K562 (cell line): ENCODE measurements at regions not wholly inside any gene's neighbourhood (a gene's known extent, or its start where the extent isn't known, plus 50 kb on each side); places are given as distances from the start of the nearest gene placed in this dataset.
A peak's percentile ranks its signal among the peaks of the same experiment; 100 is the strongest.

Source experiments
- ATAC-seq: fragments of 200-7000 bp; cut with Tn5 transposase; 3 replicates; pipeline ENCODE4 v1.9.1; 2020; ENCODE audit warnings: moderate library complexity
- BruUV-seq: library from RNA; stranded (reverse); fragments of 400-500 nt; replicated peaks from 2 replicates; lab custom pipeline; 2021; lab: Mats Ljungman, UMichigan
- CTCF ChIA-PET: fragments of 300-600 bp; formaldehyde crosslinking; extraction: SDS; loops from one replicate; lab custom pipeline; 2021; ENCODE audit warnings: low intra/inter-chr PET ratio; lab: Yijun Ruan, JAX
- POLR2A ChIA-PET: fragments of 300-600, 350-650 bp; sonication (Branson Sonifier 250); formaldehyde crosslinking; extraction: SDS; loops from one replicate; lab custom pipeline; 2021; ENCODE audit warnings: antibody characterized with exemption, inconsistent platforms; lab: Yijun Ruan, JAX
- DNase-seq, 4 experiments: peaks; one replicate each; pipeline versions ENCODE4 v3.0.0 to v3.0.0-alpha.2; 2011 to 2018; ENCODE audit warnings: low spot score in 3 of 4, mixed read lengths in 3 of 4; ENCODE audit errors: extremely low read depth in 1 of 4
- FAIRE-seq: peaks from 2 replicates; lab custom pipeline; 2011; peaks lifted over from hg19 to GRCh38; lab: Jason Lieb, UNC
- H2AFZ ChIP-seq: 2 replicates; pipeline ENCODE4 v1.6.0; 2011; ENCODE audit warnings: low read depth, low read length, control low read depth, inconsistent platforms
- H3K27ac ChIP-seq: fragments of 200-600 bp; 3 replicates; pipeline ENCODE4 v1.8.0; 2011; ENCODE audit warnings: low read depth, mild to moderate bottlenecking, control low read depth, inconsistent platforms, low read length, moderate library complexity, mixed read lengths; ENCODE audit errors: extremely low read depth
- H3K27me3 ChIP-seq, 2 experiments: fragments of 300-600 bp in 1 of 2; 2 replicates in 1 of 2; 3 replicates in 1 of 2; pipeline versions ENCODE4 v1.6.0 to v1.8.0; 2011; ENCODE audit warnings: inconsistent platforms in 2 of 2, low read length in 2 of 2, mild to moderate bottlenecking in 1 of 2, mixed read lengths in 1 of 2, moderate library complexity in 1 of 2; ENCODE audit not compliant: control insufficient read depth in 2 of 2, insufficient read depth in 2 of 2
- H3K36me3 ChIP-seq: fragments of 300-600 bp; 3 replicates; pipeline ENCODE4 v1.8.0; 2011; ENCODE audit warnings: mild to moderate bottlenecking, low read length, inconsistent platforms; ENCODE audit not compliant: control insufficient read depth, insufficient read depth
- H3K4me1 ChIP-seq, 2 experiments: fragments of 200-600 bp in 1 of 2; replicated peaks in 1 of 2; 2 replicates in 1 of 2; 3 replicates in 1 of 2; pipeline versions ENCODE4 v1.5.1 to v1.8.0; 2011; ENCODE audit warnings: inconsistent platforms in 2 of 2, low read length in 2 of 2, mild to moderate bottlenecking in 1 of 2, mixed read lengths in 1 of 2, moderate library complexity in 1 of 2; ENCODE audit not compliant: control insufficient read depth in 2 of 2, insufficient read depth in 2 of 2
- H3K4me2 ChIP-seq: 2 replicates; pipeline ENCODE4 v1.6.1; 2011; ENCODE audit warnings: low read length, control low read depth, inconsistent platforms, mixed read lengths; ENCODE audit not compliant: insufficient read depth
- H3K4me3 ChIP-seq: fragments of 200-600 bp; sonication (generic), shearing (Covaris generic); 2 replicates; pipeline ENCODE4 v1.5.1; 2016; ENCODE audit warnings: control low read depth, inconsistent platforms
- H3K79me2 ChIP-seq: fragments of 200-600 bp; 3 replicates; pipeline ENCODE4 v1.8.0; 2011; ENCODE audit warnings: low read length, inconsistent platforms; ENCODE audit not compliant: control insufficient read depth, insufficient read depth
- H3K9ac ChIP-seq, 2 experiments: 2 replicates each; pipeline versions ENCODE4 v1.6.0 to v1.6.1; 2011; ENCODE audit warnings: low read depth in 2 of 2, low read length in 2 of 2, control low read depth in 1 of 2, inconsistent platforms in 1 of 2, mild to moderate bottlenecking in 1 of 2, mixed read lengths in 1 of 2; ENCODE audit not compliant: insufficient read depth in 1 of 2
- H3K9me1 ChIP-seq: one replicate; pipeline ENCODE4 v1.6.0; 2011; ENCODE audit warnings: inconsistent platforms, mild to moderate bottlenecking, low read length, moderate library complexity; ENCODE audit not compliant: control insufficient read depth, insufficient read depth
- H3K9me3 ChIP-seq: replicated peaks from 2 replicates; pipeline ENCODE4 v1.5.1; 2011; ENCODE audit warnings: low read depth, low read length, inconsistent platforms; ENCODE audit not compliant: control insufficient read depth, insufficient read depth
- H4K20me1 ChIP-seq: replicated peaks from 2 replicates; pipeline ENCODE4 v1.6.1; 2011; ENCODE audit warnings: low read length, inconsistent platforms, mixed read lengths; ENCODE audit not compliant: control insufficient read depth, insufficient read depth
- HIVEP1 ChIP-seq: fragments of 250-450 bp; sonication (Bioruptor Pico); IDR thresholded peaks from 2 replicates; pipeline ENCODE4 v1.4.0; 2020; ENCODE audit warnings: mild to moderate bottlenecking
- ZNF561 ChIP-seq: fragments of 450-650 bp; formaldehyde crosslinking; conservative IDR thresholded peaks from 2 replicates; pipeline ENCODE4 v1.4.0; 2020; ENCODE audit warnings: mild to moderate bottlenecking, moderate library complexity
- WGBS: fragments of 100-300 bp; shearing (Covaris generic); methylation state at CpG from one replicate; pipeline ENCODE4 v1.1.6; 2016; ENCODE audit warnings: low coverage, mixed read lengths; ENCODE audit not compliant: insufficient coverage; ENCODE audit errors: missing lambda C conversion rate; 5-methylcytosine and 5-hydroxymethylcytosine counted together
- in situ Hi-C: fragments of 300-500 bp; cut with MboI; formaldehyde crosslinking; loops from 4 replicates; pipeline ENCODE4 v1.15.0; 2018; ENCODE audit warnings: inconsistent platforms, mixed read lengths
- intact Hi-C: fragments of 100-400 bp; cut with micrococcal nuclease; formaldehyde crosslinking; loops from 2 replicates; pipeline ENCODE4 v1.14.2; 2022
- TF ChIP-seq, protein P1 (sequence below), 2 experiments: IDR thresholded peaks in 1 of 2; conservative IDR thresholded peaks in 1 of 2; 2 replicates each; pipeline ENCODE4 v1.6.1; 2016; ENCODE audit warnings: low read depth in 2 of 2, mild to moderate bottlenecking in 1 of 2, missing compliant biosample characterization in 1 of 2, missing genetic modification characterization in 1 of 2, moderate library complexity in 1 of 2

GRCh38 chr4:41319553-41319952 is 62.8 kb downstream of the UCHL1 start:
- no peak for ATAC-seq

More at GRCh38 chr4:41319553-41319952, 62.8 kb downstream of the UCHL1 start:
- H3K79me2 ChIP-seq = no peaks in the 10 kb centered on the region
- no peaks in the 10 kb centered on the region for H3K9me3 ChIP-seq
- BruUV-seq = no TSS peak
- no peak overlapping the region for H3K4me3 ChIP-seq
- H3K4me2 ChIP-seq = no peak overlapping the region
- POLR2A ChIA-PET = no interaction called here
- no peak overlapping the region for H3K27ac ChIP-seq
- H3K36me3 ChIP-seq = no peaks in the 10 kb centered on the region
- no peak for DNase-seq
- H3K9ac ChIP-seq = no peak overlapping the region
- CTCF ChIA-PET = no interaction called here
- WGBS = 0% methylated on average over 5 of the region's 5 CpGs
- no peaks in the 10 kb centered on the region for H3K9me1 ChIP-seq
- in situ Hi-C loops (no loop called here), intact Hi-C loops (no loop called here)
- no peaks in the 10 kb centered on the region for H4K20me1 ChIP-seq
- no peak for FAIRE-seq
- TF ChIP-seq ZNF561 (CRISPR knock-in tag) = no peak
- TF ChIP-seq HIVEP1 (CRISPR knock-in tag) = no peak
- TF ChIP-seq, protein P1, sequence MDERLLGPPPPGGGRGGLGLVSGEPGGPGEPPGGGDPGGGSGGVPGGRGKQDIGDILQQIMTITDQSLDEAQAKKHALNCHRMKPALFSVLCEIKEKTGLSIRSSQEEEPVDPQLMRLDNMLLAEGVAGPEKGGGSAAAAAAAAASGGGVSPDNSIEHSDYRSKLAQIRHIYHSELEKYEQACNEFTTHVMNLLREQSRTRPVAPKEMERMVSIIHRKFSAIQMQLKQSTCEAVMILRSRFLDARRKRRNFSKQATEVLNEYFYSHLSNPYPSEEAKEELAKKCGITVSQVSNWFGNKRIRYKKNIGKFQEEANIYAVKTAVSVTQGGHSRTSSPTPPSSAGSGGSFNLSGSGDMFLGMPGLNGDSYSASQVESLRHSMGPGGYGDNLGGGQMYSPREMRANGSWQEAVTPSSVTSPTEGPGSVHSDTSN (CRISPR knock-in tag; IDR thresholded peaks at IDR 0.05; ENCODE audit: low read depth) = no peak
- TF ChIP-seq, protein P1 (tag; conservative IDR thresholded peaks at IDR 0.05; ENCODE audit: low read depth) = peak; percentile 62
- no peaks in the 10 kb centered on the region for H3K27me3 ChIP-seq
- H3K4me1 ChIP-seq = no peaks in the 10 kb centered on the region
- H2AFZ ChIP-seq = no peak overlapping the region
